GM21447 (cell line): ENCODE measurements at regions not wholly inside any gene's neighbourhood (a gene's known extent, or its start where the extent isn't known, plus 50 kb on each side); places are given as distances from the start of the nearest gene placed in this dataset.
"Not testable (repeated sequence)": the region's sequence is repeated elsewhere in the genome, so short reads cannot be mapped to it uniquely, and the experiment has no call there.

Experiments used
- ATAC-seq: cut with Tn5 transposase; IDR thresholded peaks from one replicate; pipeline ENCODE4 v1.9.1; 2021; ENCODE audit not compliant: unreplicated experiment

DNA sequence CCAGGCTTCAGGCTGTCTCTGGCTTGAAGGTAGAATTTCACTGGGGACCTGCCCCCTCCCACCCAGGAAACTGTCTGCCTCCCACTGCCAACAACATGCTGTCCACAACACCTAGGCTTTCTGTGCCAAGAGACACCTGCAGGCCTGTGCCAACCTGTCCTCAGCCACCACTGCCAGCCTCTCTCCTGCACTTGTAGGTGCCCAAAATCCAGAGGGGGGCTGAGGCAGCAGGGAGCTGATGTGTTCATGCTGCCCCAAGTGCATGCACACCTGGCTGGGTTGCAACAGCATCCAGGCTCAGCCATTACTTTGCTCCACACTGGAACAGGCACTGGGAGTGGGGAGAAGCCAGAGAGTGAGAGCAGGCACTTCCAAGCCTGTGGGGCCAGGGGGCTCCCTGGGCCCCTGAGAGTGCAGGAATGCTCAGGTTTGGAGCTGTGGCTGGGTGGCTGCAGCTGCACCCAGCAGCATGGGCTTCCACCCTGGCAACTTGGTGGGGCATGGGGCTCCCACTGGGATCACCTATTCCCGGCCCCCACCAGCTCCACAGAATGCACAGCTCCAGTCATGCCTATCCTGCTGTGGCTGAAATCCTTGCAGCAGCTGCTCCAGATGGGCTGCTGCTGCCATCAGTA lies 218.1 kb upstream of the OBI1 start:
- no peak for ATAC-seq

DNA sequence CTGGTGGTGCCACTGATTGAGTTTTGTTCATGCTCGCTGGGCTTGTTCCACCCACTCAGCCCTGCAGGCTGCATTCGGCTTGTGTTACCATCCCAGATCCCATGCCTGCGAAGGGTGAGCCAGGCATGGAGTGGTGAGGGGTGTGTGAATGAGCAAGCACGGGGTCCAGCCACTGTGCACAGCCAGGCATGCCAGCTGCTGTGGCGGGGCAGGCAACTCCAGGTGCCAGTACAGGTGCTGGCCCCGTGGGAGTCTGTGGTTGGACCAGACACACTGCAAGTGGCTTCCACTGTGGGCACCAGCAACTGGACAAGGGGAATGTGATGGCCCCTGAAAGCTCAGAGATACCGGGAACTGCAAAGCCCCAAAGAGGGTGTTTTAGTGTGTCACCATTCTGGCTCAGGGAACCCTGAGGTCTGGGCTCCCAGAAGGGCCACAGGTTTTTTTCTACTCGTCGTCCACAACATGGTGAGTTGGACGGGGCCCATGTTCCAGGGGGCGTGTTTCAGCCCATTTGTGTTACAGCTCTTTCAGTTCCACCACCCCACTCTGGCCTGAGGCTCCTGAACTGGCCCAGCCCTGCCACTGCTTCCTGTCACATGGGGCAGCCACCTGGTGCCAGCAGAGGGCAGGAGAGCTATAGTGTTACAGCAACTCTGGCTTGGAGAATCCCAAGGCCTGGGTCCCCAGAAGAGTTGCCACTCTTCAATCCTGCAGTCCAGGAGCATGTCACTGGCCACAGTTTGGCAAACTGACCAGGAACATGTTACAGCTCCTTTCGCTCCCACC lies 217.0 kb upstream of the OBI1 start:
- peak; percentile 76 for ATAC-seq

DNA sequence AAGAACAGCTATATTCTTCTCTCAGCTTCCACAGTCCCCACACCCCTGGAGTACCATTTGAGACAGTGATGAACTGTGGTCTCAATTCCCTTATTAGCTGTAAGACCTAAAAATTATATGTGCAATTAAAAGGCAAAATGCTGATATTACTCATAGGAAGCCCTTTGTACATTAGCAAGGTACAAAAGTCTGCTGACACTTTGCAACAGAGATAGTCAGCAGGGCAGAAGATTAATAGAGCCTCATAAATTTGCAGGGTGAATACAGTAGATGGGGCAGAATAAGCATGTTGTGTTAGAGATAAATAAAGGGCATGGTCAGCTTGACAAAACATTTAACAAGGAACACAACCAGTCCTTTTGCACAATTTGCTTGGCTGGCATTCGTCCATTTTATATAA lies 210.0 kb upstream of the OBI1 start:
- ATAC-seq: no peak

DNA sequence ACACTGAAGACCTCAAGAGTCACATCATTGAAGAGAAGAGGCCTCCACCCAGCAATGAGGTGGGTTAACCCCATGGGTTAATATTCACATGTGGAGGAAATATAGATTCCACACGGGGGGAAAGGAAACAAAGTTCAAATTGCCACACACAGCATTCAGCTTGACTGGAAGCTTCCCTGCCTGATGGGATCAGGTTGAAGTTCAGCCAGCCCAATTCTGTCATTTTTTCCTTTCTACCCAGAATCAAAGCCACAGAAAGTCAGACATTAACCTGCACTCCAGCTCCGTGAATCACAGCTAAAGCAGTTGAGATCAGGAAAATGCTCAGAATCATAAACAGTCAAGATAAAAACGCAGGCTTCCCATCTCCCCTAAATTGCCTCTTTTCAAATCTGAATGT lies 208.7 kb upstream of the OBI1 start:
- ATAC-seq: no peak

DNA sequence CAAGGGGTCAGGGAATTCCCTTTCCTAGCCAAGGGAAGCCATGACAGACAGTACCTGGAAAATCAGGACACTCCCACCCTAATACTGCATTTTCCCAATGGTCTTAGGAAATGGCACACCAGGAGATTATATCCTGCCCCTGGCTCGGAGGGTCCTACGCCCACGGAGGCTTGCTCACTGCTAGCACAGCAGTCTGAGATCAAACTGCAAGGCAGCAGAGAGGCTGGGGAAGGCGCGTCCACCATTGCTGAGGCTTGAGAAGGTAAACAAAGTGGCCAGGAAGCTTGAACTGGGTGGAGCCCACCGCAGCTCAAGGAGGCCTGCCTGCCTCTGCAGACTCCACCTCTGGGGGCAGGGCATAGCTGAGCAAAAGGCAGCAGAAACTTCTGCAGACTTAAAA lies 207.1 kb upstream of the OBI1 start:
- not testable (repeated sequence) for ATAC-seq

DNA sequence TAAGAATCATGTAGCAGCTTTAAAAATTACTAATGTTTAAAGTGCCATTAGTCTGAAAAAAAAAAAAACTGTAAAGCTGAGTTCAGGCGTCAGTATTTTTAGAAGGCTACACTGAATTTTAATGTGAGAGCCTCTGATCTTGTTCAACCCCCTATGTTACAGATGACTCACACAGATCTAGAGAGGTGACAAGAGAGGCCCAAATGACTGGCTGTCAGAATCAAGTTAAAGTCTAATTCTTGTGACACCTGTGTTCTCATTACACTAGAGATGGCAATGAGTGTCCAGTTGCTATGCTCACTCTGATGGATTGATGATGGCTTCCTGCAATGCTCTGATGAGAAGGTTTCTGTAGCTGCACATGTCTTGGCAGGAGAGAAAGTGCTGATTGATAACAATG lies 203.5 kb upstream of the OBI1 start:
- ATAC-seq: no peak

DNA sequence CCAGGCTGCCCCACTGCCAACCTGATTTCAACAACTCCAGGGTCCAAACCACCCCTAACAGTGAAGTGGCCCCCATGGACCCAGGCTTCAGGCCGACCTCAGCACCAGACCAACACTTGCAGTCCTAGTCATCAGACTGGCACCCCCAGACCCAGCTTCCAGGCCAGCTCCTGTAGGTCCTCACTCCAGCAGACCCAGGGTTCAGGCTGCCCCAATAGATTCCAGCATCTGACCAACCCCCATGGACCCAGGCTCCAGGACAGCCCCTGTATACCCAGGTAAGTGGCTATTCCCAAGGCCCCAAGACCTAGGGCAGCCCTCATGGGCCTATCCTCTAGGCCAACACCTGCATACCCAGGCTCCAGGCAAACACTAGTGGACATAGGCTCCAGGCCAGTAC lies 193.8 kb upstream of the OBI1 start:
- no peak for ATAC-seq

DNA sequence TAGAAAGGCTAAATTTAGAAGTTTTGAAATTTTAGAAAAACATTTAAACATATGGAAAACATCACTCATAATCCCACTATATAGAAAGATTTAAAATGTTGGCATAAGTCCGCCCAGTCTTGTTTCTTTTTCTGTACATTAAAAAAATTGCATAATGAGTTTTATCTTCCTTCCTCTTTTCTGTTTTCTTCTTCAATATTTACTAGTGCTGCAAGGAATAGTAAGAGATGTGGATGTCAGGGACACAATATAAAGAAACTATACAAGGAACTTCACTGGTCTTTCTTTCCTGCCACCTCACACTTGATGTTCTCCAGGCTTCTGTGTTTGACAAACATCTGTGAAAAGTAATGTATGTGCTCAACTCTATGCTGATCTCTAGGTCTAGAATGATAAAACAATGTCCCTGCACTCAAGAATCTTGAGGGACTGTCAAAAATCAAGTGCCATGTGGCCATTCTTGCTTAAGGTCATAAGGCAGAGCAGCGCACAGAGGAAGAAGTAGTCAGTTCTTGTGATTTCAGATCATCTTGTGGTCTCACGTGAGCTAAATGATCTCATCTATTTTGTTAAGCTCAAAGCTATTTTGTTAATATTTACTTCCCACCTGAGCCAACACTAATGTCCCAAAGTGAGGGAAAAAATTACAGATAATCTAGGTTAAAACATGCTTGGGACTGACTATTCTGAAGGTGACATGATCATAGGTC lies 186.9 kb upstream of the OBI1 start:
- no peak for ATAC-seq

DNA sequence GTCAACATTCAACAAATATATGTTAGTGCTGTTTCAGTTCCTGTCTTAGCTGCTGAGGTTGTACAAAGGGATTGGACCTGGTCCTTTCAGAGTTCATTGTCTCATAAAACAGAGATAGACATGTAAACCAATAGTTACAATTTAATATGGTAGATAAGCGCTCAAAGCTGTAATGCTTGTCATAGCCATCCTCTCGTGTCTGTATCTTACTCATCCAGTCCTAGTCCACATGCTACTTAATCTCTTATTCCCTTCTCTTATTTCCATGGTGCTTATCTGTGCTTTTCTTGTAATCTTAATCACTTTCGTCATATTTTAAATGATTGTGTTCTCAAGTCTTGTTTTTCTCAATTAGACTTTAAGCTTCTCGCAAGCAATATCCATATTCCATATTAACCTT lies 185.2 kb upstream of the OBI1 start:
- ATAC-seq: no peak

DNA sequence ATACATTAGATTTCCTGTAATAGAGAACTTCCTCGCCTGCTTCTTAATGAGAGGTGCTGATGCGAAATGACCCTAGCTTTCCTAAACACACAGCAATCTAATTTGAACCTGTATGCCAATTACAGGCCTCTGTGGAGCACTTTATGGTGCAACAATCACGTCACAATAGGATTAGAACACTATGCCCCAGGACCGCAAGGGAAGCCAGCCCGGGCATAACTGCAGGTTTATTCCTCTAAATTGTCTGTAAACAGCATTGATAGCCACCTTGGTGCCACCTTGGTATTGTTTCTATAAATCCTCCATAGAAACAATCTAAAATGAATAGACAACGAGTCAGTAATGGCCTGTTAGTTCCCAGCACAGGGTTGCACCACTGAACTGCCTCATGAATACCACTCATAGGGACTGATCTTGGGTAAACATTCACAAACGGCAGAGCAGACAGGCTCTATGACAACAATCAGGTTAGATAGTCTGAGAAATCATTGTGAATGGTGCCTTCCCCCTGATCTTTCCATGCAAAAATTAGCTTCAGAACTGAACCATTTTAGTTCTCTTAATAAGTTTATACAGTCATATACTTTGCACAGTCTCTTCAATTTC lies 182.5 kb upstream of the OBI1 start:
- no peak for ATAC-seq

DNA sequence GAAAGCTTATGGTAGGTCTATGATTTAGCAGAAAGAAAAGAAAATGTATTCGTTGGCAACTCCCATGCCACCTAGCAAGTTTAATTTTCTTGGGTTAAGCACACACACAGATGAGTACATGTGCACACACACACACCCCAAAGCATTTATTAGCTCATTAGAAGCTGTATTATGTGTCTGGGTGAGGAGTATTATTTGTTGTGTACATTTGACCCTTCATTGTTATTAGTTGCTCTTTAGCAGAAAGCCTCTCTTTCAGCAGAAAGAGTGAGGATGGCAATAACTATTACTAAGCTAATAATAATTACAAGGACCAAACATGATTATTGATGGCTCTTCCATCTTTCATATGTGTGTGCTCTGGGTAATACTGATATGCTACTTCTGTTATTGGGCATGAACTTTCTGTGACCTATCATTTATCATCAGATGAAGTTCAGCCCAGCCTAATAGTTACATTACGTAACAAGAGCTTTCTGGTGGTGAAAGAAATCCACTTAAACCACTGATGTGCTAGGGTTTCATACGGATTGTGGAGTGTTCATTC lies 177.4 kb upstream of the OBI1 start:
- no peak for ATAC-seq

DNA sequence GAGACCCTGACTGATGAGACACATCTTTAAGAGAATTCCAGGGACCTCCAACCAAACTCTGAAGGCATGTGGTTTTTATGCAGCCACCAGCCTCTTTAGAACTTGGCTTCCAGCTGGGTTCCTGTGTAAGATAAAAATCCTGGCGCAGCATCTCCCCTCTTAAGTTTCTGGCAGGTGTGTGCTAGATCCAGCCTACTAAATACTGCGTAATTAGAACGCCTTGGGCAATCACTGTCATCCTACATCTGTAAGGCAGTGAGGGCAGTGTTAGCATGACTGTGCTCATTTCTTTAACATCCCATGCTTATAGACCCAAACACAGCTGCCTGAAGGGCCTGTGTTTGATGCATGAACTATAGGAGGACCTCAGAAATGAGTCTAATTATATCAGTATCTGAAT lies 173.5 kb upstream of the OBI1 start:
- no peak for ATAC-seq

DNA sequence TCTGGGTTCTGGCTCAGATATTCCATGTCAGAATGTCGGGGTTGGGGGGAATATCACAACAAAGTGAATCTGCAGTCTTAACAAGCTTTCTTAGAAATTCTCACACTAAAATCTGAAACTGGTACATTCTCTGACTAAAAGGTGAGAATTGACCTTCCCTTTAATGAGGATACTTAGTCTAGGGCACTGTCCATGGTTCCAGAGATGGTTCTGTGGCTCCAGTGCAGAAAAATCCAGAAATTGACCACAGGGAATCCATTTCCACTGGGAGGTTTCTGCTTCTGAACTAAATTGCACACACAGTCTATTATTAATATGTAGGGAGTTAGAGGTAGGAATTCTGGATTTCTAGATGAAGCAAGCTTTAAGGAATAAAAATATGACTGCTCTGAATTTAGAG lies 171.6 kb upstream of the OBI1 start:
- no peak for ATAC-seq

DNA sequence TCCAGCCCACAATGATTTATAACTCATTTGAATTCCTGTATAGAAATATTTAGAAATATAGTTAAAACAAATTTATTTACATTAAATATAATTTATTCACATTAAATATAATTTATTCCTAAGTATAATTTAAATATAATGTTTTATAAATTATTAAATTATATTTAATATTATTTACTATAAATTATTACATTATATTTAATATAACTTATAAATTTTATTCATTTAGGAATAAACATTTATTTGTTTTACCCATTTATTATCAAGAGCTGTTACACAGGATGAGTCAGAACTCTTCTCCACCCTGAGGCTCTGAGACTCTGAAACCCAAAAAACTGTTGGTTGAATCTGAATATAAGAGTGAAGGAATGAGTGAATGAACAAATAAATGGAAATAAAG lies 170.9 kb upstream of the OBI1 start:
- no peak for ATAC-seq

DNA sequence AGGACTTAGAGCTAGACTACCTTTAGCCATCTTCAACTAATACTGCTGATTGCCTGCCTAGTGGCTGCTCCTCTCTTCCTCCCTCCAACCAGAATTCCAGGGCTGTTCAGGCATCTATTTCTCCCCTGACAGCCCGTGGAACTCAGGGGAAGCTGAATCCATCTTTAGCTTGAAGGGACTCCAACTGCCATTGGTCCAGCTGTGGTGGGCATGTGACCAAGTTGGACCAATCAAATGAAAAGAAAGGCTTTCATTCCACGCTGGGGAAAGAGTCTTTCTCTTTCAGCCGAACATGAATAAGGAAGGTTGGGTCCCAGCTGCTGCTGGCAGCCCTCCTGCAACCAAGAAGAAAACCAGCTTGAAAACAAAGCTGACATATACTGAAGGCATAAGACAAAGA lies 168.5 kb upstream of the OBI1 start:
- no peak for ATAC-seq

DNA sequence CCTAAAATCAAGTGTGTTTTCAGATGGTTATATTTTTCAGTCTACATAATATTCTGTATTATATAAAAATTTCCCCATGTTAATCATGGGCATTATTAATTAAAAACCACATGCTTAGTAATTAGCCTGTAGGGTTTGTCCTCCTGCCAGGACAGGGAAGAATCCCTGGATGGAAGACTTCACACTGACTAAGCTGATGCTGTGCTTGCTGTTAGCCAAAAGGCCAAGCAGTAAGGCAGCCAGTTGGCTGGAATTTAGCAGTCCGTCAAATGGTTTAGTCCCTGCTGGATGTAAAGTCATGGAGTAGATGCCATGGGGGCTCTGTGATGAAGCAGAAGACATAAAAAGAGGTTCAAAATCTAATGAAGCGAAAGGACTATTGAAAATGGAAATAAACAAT lies 168.0 kb upstream of the OBI1 start:
- ATAC-seq: no peak

DNA sequence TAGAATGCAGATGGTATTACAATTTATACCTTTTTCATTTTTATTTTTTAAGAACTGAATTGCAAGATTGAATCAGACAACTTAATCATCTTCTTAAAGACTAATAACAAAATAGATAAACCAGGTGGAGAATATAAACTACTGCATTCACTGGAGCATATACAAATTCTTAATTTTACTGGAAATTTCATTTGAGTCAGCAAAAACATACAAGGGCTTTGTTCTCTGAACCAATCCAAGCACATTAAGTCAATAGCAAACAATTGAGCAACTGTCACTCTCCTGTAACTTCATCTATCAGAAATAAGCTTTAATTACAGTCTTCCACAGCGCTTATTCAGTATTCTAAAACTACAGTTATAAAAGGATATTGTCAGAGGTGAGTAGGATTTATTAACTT lies 167.4 kb upstream of the OBI1 start:
- ATAC-seq: no peak

DNA sequence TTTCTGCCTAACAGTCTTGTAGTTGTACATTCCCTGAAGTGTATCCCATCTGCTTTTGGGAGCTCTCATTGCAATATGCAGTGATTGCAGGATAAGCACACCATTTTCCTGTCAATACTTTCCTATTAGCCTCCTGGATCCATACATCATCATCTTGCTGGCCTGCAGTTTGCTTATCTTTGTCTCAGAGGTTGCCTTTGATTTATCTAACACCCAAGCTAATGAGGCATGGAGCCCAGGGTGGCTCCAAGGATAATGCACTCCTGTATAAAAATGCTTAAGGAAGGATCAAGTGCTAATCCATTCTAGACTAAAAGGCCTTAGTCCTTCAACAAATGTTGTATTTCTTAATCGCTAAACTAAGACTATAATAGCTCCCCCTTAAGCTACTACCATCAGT lies 161.6 kb upstream of the OBI1 start:
- ATAC-seq: no peak

DNA sequence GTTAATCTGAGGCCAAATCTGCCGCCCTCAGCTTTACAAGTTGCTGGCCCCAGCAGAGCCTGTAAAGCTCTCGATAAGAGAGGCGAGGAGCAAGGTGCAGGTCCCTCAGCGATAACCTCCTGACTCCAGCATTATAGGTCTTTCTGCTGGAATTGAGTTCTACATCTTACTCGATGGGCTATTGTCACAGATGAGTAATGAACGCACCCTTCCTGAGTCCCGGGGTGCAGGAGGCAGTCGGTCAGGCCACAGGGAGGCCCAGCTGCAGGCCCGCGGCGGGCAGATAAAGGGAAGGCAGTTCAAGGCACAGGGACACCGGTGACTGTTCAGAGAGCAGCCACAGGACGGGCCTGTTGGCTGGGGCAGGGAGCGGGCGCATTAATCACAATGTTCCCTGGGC lies 157.6 kb upstream of the OBI1 start:
- ATAC-seq: no peak

DNA sequence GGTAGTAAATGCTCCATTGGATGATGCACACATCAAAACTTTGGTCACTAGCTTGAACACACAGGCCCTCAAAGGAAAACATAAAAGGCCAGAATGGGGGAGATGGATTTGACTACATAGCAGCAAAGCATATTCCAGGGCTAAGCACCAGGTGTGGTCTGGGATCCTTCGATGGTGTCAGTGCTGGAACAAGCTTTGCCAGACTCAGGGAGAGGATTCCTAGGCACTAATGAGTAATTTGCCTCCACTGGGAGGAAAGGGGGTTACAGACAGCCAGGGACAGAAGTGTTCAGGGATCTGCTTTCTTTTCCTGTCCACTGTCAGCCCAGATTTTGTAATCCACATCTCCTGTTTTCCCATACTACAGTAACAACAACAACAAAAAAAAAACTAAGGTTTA lies 157.2 kb upstream of the OBI1 start:
- ATAC-seq: no peak

DNA sequence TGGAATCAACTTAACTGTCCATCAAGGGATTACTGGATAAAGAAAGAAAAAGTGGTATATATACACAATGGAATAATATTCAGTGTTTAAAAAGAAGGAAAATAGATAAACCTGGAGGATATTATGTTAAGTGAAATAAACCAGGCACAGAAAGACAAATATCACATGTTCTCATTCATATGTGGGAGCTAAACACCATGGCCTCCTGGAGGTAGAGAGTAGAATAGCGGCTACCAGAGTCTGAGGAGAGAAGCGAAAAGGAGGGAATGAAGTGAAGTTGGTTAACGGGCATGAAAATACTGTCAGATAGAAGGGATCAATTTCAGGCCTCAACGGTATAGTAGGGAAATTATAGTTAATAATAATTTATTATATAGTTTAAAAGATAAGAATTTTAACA lies 147.5 kb upstream of the OBI1 start:
- no peak for ATAC-seq

DNA sequence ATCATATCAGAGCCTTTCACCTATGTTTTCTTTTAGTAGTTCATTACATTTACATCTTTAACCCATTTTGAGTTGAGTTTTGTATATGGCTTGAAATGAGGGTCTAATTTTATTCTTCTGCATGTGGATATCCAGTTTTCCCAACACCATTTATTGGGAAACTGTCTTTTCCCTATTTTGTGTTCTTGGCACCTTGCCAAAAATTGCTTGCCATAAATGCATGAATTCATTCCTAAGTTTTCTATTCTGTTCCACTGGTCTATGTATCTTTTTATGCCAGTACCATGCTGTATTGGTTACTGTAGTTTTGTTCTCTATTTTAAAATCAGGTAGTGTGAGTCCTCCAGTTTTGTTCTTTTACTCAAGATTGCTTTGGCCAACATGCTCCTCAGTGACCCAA lies 144.0 kb upstream of the OBI1 start:
- no peak for ATAC-seq
